Ishikawa (cell line): ENCODE measurements at regions not wholly inside any gene's neighbourhood (a gene's known extent, or its start where the extent isn't known, plus 50 kb on each side); places are given as distances from the start of the nearest gene placed in this dataset.

Experiments used
- CREB1 ChIP-seq: IDR thresholded peaks from 2 replicates; pipeline ENCODE4 v1.6.1; 2012; ENCODE audit warnings: low read depth
- EGR1 ChIP-seq: IDR thresholded peaks from 2 replicates; pipeline ENCODE4 v1.6.1; 2012
- EP300 ChIP-seq: IDR thresholded peaks from 2 replicates; pipeline ENCODE4 v1.6.1; 2012; ENCODE audit warnings: borderline replicate concordance
- MAX ChIP-seq: IDR thresholded peaks from 2 replicates; pipeline ENCODE4 v1.6.1; 2012
- NFIC ChIP-seq: IDR thresholded peaks from 2 replicates; pipeline ENCODE4 v1.6.1; 2012
- REST ChIP-seq: IDR thresholded peaks from 2 replicates; pipeline ENCODE4 v1.6.1; 2012; ENCODE audit warnings: low read depth, mild to moderate bottlenecking
- TEAD4 ChIP-seq: IDR thresholded peaks from 2 replicates; pipeline ENCODE4 v1.6.1; 2012
- USF1 ChIP-seq: IDR thresholded peaks from 2 replicates; pipeline ENCODE4 v1.6.1; 2012
- ZBTB7A ChIP-seq: IDR thresholded peaks from 2 replicates; pipeline ENCODE4 v1.6.1; 2012; ENCODE audit warnings: low read depth

GRCh38 chr2:122205641-122206040 lies 450.2 kb downstream of the TSN start:
- TF ChIP-seq ZBTB7A, result no peak
- no peak for TF ChIP-seq NFIC
- TF ChIP-seq CREB1, result no peak
- no peak for TF ChIP-seq EP300
- TF ChIP-seq REST, result no peak
- TF ChIP-seq EGR1, result no peak
- no peak for TF ChIP-seq MAX
- no peak for TF ChIP-seq TEAD4
- TF ChIP-seq USF1, result no peak
